Pancreas (tissue), 10 donors: ENCODE measurements at regions not wholly inside any gene's neighbourhood (a gene's known extent, or its start where the extent isn't known, plus 50 kb on each side); places are given as distances from the start of the nearest gene placed in this dataset.

Experiments used
- ATAC-seq, 4 donors: fragments of 200-7000 bp; cut with Tn5 transposase; one replicate each; pipeline versions ENCODE4 v1.8.0 to v1.9.1; 2020; ENCODE audit warnings: mild to moderate bottlenecking in 4 of 4, moderate library complexity in 4 of 4
- DNase-seq, 6 donors: peaks; one replicate each; pipeline ENCODE4 v3.0.0-alpha.2; 2020
- FAIRE-seq: peaks from 2 replicates; lab custom pipeline; 2012; peaks lifted over from hg19 to GRCh38; lab: Jason Lieb, UNC
- H3K27ac ChIP-seq, 4 donors: fragments of 200-600 bp; sonication (generic); 1 replicate in 3 of 4; 2 replicates in 1 of 4; pipeline versions ENCODE4 v1.5.0 to v1.8.0; 2020
- H3K27me3 ChIP-seq, 4 donors: fragments of 200-600 bp; one replicate each; pipeline ENCODE4 v1.8.0; 2021
- H3K36me3 ChIP-seq, 3 donors: fragments of 200-600 bp; sonication (generic) in 1 of 3; one replicate each; pipeline versions ENCODE4 v1.5.0 to v1.8.0; 2020 to 2021
- H3K4me1 ChIP-seq, 3 donors: fragments of 200-600 bp; one replicate each; pipeline ENCODE4 v1.8.0; 2021
- H3K4me3 ChIP-seq, 4 donors: fragments of 200-600 bp; sonication (generic) in 2 of 4; one replicate each; pipeline versions ENCODE4 v1.5.0 to v1.8.0; 2020 to 2021
- H3K9me3 ChIP-seq, 4 donors: fragments of 200-600 bp; one replicate each; pipeline ENCODE4 v1.8.0; 2021
- CTCF ChIP-seq, 4 donors: fragments of 200-600 bp; sonication (generic) in 3 of 4; IDR thresholded peaks; one replicate each; pipeline versions ENCODE4 v1.5.0 to v1.8.0; 2021; ENCODE audit warnings: antibody characterized with exemption in 4 of 4
- WGBS, 2 donors: extraction: QIAGEN DNeasy Blood & Tissue Kit; methylation state at CpG; one replicate each; pipeline ENCODE4 v1.1.7; 2013; 5-methylcytosine and 5-hydroxymethylcytosine counted together
- intact Hi-C, 3 donors: fragments of 100-400 bp; cut with DNase I; formaldehyde crosslinking; loops; one replicate each; pipeline versions ENCODE4 v1.11.1 to v1.14.2; 2022
- donor health status: healthy with polysubstance abuse.
- donor health status: DM: no; HTN: no; CAD: no; lungs with moderate emphysema.
- donor health status: DM: no; HTN: no; CAD: no.
- donor health status: control.
- donor health status: control.
- donor health status: Bipolar disorder and iron deficiency.
- donor health status: DM: yes; HTN: yes; CAD: no.
- donor health status: DM: no; HTN: no; CAD: no.
- donor health status: DM: no; HTN: no; CAD: no.
- donor health status: DM: yes; HTN: yes; CAD: no.

- Histone ChIP-seq H3K9me3 (no peaks in the 10 kb centered on the region), H3K4me1 (no peaks in the 10 kb centered on the region), H3K4me3 (no peak overlapping the region), H3K36me3 (no peaks in the 10 kb centered on the region), H3K27ac (no peak overlapping the region), H3K27me3 (no peaks in the 10 kb centered on the region)
- ATAC-seq (peak in 1 of 4 donors; percentile 24), DNase-seq (no peak), FAIRE-seq (no peak)
- intact Hi-C loops = no loop called here
- 58 to 61% methylated on average over 1 of the region's 1 CpG for WGBS, 2 donors
- no peak for TF ChIP-seq CTCF (IDR thresholded peaks at IDR 0.05)
Observed at GRCh38 chr13:23510544-23510916, 59.7 kb upstream of the TNFRSF19 start.

DNA sequence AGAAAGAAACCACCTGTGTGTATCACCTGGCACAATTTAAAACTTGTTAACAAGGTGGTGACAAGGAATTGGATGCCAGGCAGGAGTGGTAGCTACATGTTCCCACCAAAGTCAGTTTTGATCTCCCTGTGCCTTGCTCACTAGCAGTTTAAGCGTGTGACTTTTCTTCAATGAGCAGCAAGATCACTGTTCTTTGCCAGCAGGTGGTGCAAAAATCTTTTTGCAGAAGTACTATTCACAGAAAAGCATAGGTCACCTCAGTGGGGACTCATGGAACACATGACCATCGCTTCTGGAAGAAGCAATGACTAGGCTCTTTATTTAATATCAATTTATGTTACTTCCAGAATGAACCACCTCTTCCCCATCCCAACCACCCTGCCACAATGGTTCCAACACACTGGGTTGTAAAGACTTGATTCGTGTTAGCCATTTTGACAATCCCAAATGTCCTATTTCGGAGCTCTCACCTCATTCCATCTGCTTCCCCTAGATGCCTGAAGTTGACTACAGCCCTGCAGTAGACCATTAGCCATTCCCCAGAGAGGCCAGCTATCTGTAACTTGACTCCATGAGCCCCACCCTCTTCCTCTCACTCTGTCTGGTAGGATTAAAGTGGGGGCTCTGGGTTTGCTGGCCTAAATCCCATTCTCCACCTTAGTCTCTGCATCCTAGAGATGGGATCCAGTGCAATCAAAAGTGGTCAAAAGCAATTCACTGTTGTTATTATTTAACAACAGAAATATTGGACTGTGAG is 59.1 kb upstream of the TNFRSF19 start:
- no peak for FAIRE-seq
- peak in 3 of 4 donors; percentile 50 to 70 (median 69) for ATAC-seq
- Histone ChIP-seq H3K27me3 (no peaks in the 10 kb centered on the region), H3K36me3 (no peaks in the 10 kb centered on the region), H3K27ac (no peak overlapping the region), H3K4me1 (no peaks in the 10 kb centered on the region), H3K4me3 (no peak overlapping the region), H3K9me3 (no peaks in the 10 kb centered on the region)
- no peak for DNase-seq
- intact Hi-C loops = no loop called here
- TF ChIP-seq CTCF (IDR thresholded peaks at IDR 0.05) = no peak
- 51 to 64% methylated on average over 4 of the region's 4 CpGs for WGBS, 2 donors

- intact Hi-C loops = no loop called here
- Histone ChIP-seq H3K4me1 (no peaks in the 10 kb centered on the region), H3K36me3 (no peaks in the 10 kb centered on the region), H3K4me3 (no peak overlapping the region), H3K27ac (no peak overlapping the region), H3K27me3 (no peaks in the 10 kb centered on the region), H3K9me3 (no peaks in the 10 kb centered on the region)
- no peak for ATAC-seq
- no peak for DNase-seq
- 81 to 91% methylated on average over 6 of the region's 6 CpGs for WGBS, 2 donors
- FAIRE-seq = no peak
- peak in 1 of 4 donors; percentile 16 for TF ChIP-seq CTCF (IDR thresholded peaks at IDR 0.05)
Observed at GRCh38 chr13:23512762-23513395, 57.3 kb upstream of the TNFRSF19 start.

GRCh38 chr13:23513455-23513854 is 56.8 kb upstream of the TNFRSF19 start:
- H3K9me3 ChIP-seq = no peaks in the 10 kb centered on the region
- no peak for TF ChIP-seq CTCF (IDR thresholded peaks at IDR 0.05)
- no peaks in the 10 kb centered on the region for H3K27me3 ChIP-seq
- H3K4me1 ChIP-seq = no peaks in the 10 kb centered on the region
- no peak overlapping the region for H3K27ac ChIP-seq
- intact Hi-C loops = no loop called here
- WGBS, 2 donors = 60 to 77% methylated on average over 3 of the region's 3 CpGs
- DNase-seq (no peak), FAIRE-seq (no peak), ATAC-seq (no peak)
- H3K4me3 ChIP-seq = no peak overlapping the region
- no peaks in the 10 kb centered on the region for H3K36me3 ChIP-seq

GRCh38 chr13:23514076-23514475 is 56.1 kb upstream of the TNFRSF19 start:
- Histone ChIP-seq H3K27ac (no peak overlapping the region), H3K4me1 (no peaks in the 10 kb centered on the region), H3K27me3 (no peaks in the 10 kb centered on the region), H3K4me3 (no peak overlapping the region), H3K36me3 (no peaks in the 10 kb centered on the region), H3K9me3 (no peaks in the 10 kb centered on the region)
- intact Hi-C loops = no loop called here
- TF ChIP-seq CTCF (IDR thresholded peaks at IDR 0.05) = no peak
- FAIRE-seq (no peak), DNase-seq (no peak), ATAC-seq (no peak)
- whole genome bisulfite sequencing, 2 donors = 75 to 81% methylated on average over 4 of the region's 4 CpGs
